ENCODE measurements at regions not wholly inside any gene's neighbourhood (a gene's known extent, or its start where the extent isn't known, plus 50 kb on each side); places are given as distances from the start of the nearest gene placed in this dataset.
A peak's percentile ranks its signal among the peaks of the same experiment; 100 is the strongest.
"Not testable (repeated sequence)": the region's sequence is repeated elsewhere in the genome, so short reads cannot be mapped to it uniquely, and the experiment has no call there.

GRCh38 chr4:179066254-179066653 is 1624.0 kb upstream of the AGA start:
- H3K36me3 ChIP-seq (ENCODE audit: control insufficient read depth, insufficient read depth, low read length); H3K27ac ChIP-seq (ENCODE audit: low read depth, low read length); H3K4me3 ChIP-seq (ENCODE audit: low read depth, low read length); H3K4me1 ChIP-seq (ENCODE audit: control insufficient read depth, insufficient read depth, low read length); DNase-seq (ENCODE audit: low read depth in 4 of 6, low spot score in 6 of 6); H3K27me3 ChIP-seq (ENCODE audit: control insufficient read depth, insufficient read depth, low read length); H3K9me3 ChIP-seq (ENCODE audit: control insufficient read depth, insufficient read depth, low read length): not testable (repeated sequence)
- 98% methylated on average over 11 of the region's 12 CpGs for WGBS (ENCODE audit: insufficient coverage)

- H3K4me1 ChIP-seq (ENCODE audit: control insufficient read depth, insufficient read depth, low read length), result no peaks in the 10 kb centered on the region
- no peaks in the 10 kb centered on the region for H3K9me3 ChIP-seq (ENCODE audit: control insufficient read depth, insufficient read depth, low read length)
- DNase-seq (ENCODE audit: low read depth in 4 of 6, low spot score in 6 of 6), result peak in 2 of 6 donors; percentile 9 to 71
- no peaks in the 10 kb centered on the region for H3K36me3 ChIP-seq (ENCODE audit: control insufficient read depth, insufficient read depth, low read length)
- H3K27ac ChIP-seq (ENCODE audit: low read depth, low read length), result no peak overlapping the region
- no peak overlapping the region for H3K4me3 ChIP-seq (ENCODE audit: low read depth, low read length)
- 100% methylated on average over 1 of the region's 2 CpGs for WGBS (ENCODE audit: insufficient coverage)
- H3K27me3 ChIP-seq (ENCODE audit: control insufficient read depth, insufficient read depth, low read length), result no peaks in the 10 kb centered on the region
Observed at GRCh38 chr4:179071131-179071530, 1628.9 kb upstream of the AGA start.

GRCh38 chr4:179076865-179077264 is 1634.6 kb upstream of the AGA start:
- Histone ChIP-seq H3K27me3 (ENCODE audit: control insufficient read depth, insufficient read depth, low read length) (no peaks in the 10 kb centered on the region), H3K4me1 (ENCODE audit: control insufficient read depth, insufficient read depth, low read length) (no peaks in the 10 kb centered on the region), H3K9me3 (ENCODE audit: control insufficient read depth, insufficient read depth, low read length) (no peaks in the 10 kb centered on the region), H3K36me3 (ENCODE audit: control insufficient read depth, insufficient read depth, low read length) (no peaks in the 10 kb centered on the region), H3K27ac (ENCODE audit: low read depth, low read length) (no peak overlapping the region), H3K4me3 (ENCODE audit: low read depth, low read length) (no peak overlapping the region)
- DNase-seq (ENCODE audit: low read depth in 4 of 6, low spot score in 6 of 6), result no peak
- WGBS (ENCODE audit: insufficient coverage), result 92% methylated on average over 12 of the region's 14 CpGs

DNA sequence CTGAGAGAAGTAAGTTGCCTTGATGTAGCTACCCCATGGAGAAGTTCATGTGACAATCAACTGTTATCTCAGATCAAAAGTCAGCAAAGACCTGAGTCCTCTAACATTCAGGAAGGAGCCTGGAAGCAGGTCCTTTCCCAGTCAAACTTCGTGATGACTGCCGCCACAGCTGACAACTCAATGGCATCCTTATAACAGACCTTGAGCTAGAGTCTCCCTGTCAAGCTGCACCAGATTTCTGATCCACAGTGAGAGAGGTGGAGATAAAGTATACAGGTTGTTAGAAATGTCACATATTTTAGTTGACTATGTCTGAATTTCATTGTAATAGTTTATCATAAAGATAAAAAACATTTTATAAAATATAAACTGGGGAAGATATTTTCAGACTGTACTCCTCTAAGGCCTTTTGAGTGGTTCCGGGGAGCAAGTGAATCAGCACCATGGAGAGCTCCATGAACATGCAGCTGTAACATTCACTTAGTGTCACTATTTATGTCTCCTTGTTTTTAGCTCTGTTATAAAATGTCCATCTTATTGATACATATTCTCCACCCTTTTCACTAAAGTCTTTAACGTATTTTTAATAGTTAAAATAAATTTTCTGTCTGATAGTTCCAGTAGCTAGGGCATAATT is 1653.5 kb upstream of the AGA start:
- peak in 4 of 6 donors; percentile 17 to 61 (median 26) for DNase-seq (ENCODE audit: low read depth in 4 of 6, low spot score in 6 of 6)
- H3K9me3 ChIP-seq (ENCODE audit: control insufficient read depth, insufficient read depth, low read length), result peaks cover 2% of the 10 kb centered on the region
- WGBS (ENCODE audit: insufficient coverage), result 40% methylated on average over 2 of the region's 4 CpGs

DNA sequence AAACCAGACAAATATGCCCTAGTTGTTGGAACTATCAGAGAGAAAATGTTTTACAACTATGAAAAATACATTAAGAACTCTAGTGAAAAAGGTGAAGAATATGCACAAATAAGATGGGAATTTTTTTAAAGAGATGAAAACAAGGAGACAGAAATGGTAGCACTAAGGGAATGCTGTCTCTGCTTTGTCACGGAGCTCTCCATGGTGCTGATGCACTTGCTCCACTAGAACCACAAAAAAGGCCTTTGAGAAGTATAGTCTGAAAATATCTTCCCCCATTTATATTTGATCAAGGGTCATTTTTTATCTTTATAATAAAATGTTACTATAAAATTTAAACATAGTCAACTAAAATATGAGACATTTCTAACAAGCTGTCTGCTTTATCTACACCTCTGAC is 1655.5 kb upstream of the AGA start:
- Histone ChIP-seq H3K4me3 (ENCODE audit: low read depth, low read length) (no peak overlapping the region), H3K36me3 (ENCODE audit: control insufficient read depth, insufficient read depth, low read length) (no peaks in the 10 kb centered on the region), H3K27me3 (ENCODE audit: control insufficient read depth, insufficient read depth, low read length) (no peaks in the 10 kb centered on the region), H3K4me1 (ENCODE audit: control insufficient read depth, insufficient read depth, low read length) (no peaks in the 10 kb centered on the region), H3K27ac (ENCODE audit: low read depth, low read length) (no peak overlapping the region), H3K9me3 (ENCODE audit: control insufficient read depth, insufficient read depth, low read length) (peaks cover 2% of the 10 kb centered on the region)
- no CpG with 5 or more reads among the region's 1 CpG for WGBS (ENCODE audit: insufficient coverage)
- peak in 3 of 6 donors; percentile 19 to 35 (median 28) for DNase-seq (ENCODE audit: low read depth in 4 of 6, low spot score in 6 of 6)

More for the DNA sequence above, 1653.5 kb upstream of the AGA start:
- no peaks in the 10 kb centered on the region for H3K27me3 ChIP-seq (ENCODE audit: control insufficient read depth, insufficient read depth, low read length)
- no peaks in the 10 kb centered on the region for H3K36me3 ChIP-seq (ENCODE audit: control insufficient read depth, insufficient read depth, low read length)
- no peak overlapping the region for H3K4me3 ChIP-seq (ENCODE audit: low read depth, low read length)
- no peaks in the 10 kb centered on the region for H3K4me1 ChIP-seq (ENCODE audit: control insufficient read depth, insufficient read depth, low read length)
- no peak overlapping the region for H3K27ac ChIP-seq (ENCODE audit: low read depth, low read length)

DNA sequence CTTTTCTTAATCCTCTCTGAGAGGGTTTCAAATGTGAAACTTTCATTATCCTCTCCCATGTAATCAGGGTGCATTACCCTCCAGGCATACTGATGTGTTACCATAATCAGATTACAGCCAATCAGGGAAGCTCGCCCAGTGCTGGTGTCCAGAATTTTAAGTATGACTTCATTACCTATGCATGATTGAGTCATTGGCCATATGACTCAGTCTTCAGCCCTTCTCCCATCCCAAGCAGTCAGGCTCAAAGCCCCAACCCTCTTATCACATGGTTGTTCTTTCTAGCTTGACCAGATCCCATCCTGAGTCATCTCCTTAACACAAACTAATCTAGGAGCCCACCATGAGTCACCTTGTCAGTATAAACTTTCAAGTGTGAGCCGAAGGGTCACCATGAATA is 1668.1 kb upstream of the AGA start:
- 100% methylated on average over 2 of the region's 2 CpGs for WGBS (ENCODE audit: insufficient coverage)
- DNase-seq (ENCODE audit: low read depth in 4 of 6, low spot score in 6 of 6), result no peak

GRCh38 chr4:179110816-179111215 is 1668.6 kb upstream of the AGA start:
- Histone ChIP-seq H3K27ac (ENCODE audit: low read depth, low read length) (no peak overlapping the region), H3K9me3 (ENCODE audit: control insufficient read depth, insufficient read depth, low read length) (no peaks in the 10 kb centered on the region)
- WGBS (ENCODE audit: insufficient coverage), result no CpG with 5 or more reads among the region's 2 CpGs

More for the DNA sequence above, 1668.1 kb upstream of the AGA start:
- Histone ChIP-seq H3K36me3 (ENCODE audit: control insufficient read depth, insufficient read depth, low read length) (no peaks in the 10 kb centered on the region), H3K4me3 (ENCODE audit: low read depth, low read length) (no peak overlapping the region), H3K27ac (ENCODE audit: low read depth, low read length) (no peak overlapping the region), H3K27me3 (ENCODE audit: control insufficient read depth, insufficient read depth, low read length) (no peaks in the 10 kb centered on the region), H3K4me1 (ENCODE audit: control insufficient read depth, insufficient read depth, low read length) (no peaks in the 10 kb centered on the region), H3K9me3 (ENCODE audit: control insufficient read depth, insufficient read depth, low read length) (no peaks in the 10 kb centered on the region)

GRCh38 chr4:179112441-179113170 is 1670.4 kb upstream of the AGA start:
- Histone ChIP-seq H3K4me3 (ENCODE audit: low read depth, low read length) (no peak overlapping the region), H3K27me3 (ENCODE audit: control insufficient read depth, insufficient read depth, low read length) (no peaks in the 10 kb centered on the region), H3K27ac (ENCODE audit: low read depth, low read length) (no peak overlapping the region), H3K36me3 (ENCODE audit: control insufficient read depth, insufficient read depth, low read length) (no peaks in the 10 kb centered on the region), H3K4me1 (ENCODE audit: control insufficient read depth, insufficient read depth, low read length) (no peaks in the 10 kb centered on the region), H3K9me3 (ENCODE audit: control insufficient read depth, insufficient read depth, low read length) (no peaks in the 10 kb centered on the region)
- 80% methylated on average over 1 of the region's 5 CpGs for WGBS (ENCODE audit: insufficient coverage)
- DNase-seq (ENCODE audit: low read depth in 4 of 6, low spot score in 6 of 6), result no peak

More at GRCh38 chr4:179110816-179111215, 1668.6 kb upstream of the AGA start:
- Histone ChIP-seq H3K36me3 (ENCODE audit: control insufficient read depth, insufficient read depth, low read length) (no peaks in the 10 kb centered on the region), H3K4me3 (ENCODE audit: low read depth, low read length) (no peak overlapping the region), H3K27me3 (ENCODE audit: control insufficient read depth, insufficient read depth, low read length) (no peaks in the 10 kb centered on the region), H3K4me1 (ENCODE audit: control insufficient read depth, insufficient read depth, low read length) (no peaks in the 10 kb centered on the region)
- no peak for DNase-seq (ENCODE audit: low read depth in 4 of 6, low spot score in 6 of 6)

DNA sequence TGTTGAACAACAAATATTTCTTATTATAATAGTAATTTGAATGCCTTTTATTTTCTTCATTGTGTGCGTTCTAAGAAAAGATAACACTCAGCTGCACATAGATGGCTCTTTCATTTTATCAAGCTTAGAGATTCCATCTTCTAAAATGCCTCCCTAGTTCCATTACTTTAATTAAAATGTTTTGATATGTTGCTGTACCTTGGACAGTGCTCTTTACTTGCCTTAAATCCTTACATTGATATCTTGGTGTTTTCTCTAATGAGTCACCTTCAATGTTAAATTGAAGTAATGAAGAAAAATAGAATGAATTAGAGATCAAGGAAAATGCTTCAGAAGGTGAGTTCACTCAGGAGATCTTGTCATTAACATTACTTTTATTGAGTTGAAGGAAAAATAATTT is 1672.4 kb upstream of the AGA start:
- Histone ChIP-seq H3K4me3 (ENCODE audit: low read depth, low read length) (no peak overlapping the region), H3K4me1 (ENCODE audit: control insufficient read depth, insufficient read depth, low read length) (no peaks in the 10 kb centered on the region), H3K27me3 (ENCODE audit: control insufficient read depth, insufficient read depth, low read length) (no peaks in the 10 kb centered on the region), H3K36me3 (ENCODE audit: control insufficient read depth, insufficient read depth, low read length) (no peaks in the 10 kb centered on the region), H3K27ac (ENCODE audit: low read depth, low read length) (no peak overlapping the region), H3K9me3 (ENCODE audit: control insufficient read depth, insufficient read depth, low read length) (no peaks in the 10 kb centered on the region)
- DNase-seq (ENCODE audit: low read depth in 4 of 6, low spot score in 6 of 6), result peak in 1 of 6 donors; percentile 17
- no CpG with 5 or more reads among the region's 1 CpG for WGBS (ENCODE audit: insufficient coverage)

- peak in 2 of 6 donors; percentile 12 to 24 for DNase-seq (ENCODE audit: low read depth in 4 of 6, low spot score in 6 of 6)
- no peaks in the 10 kb centered on the region for H3K4me1 ChIP-seq (ENCODE audit: control insufficient read depth, insufficient read depth, low read length)
- H3K36me3 ChIP-seq (ENCODE audit: control insufficient read depth, insufficient read depth, low read length), result no peaks in the 10 kb centered on the region
- no peaks in the 10 kb centered on the region for H3K9me3 ChIP-seq (ENCODE audit: control insufficient read depth, insufficient read depth, low read length)
- no peak overlapping the region for H3K4me3 ChIP-seq (ENCODE audit: low read depth, low read length)
- H3K27ac ChIP-seq (ENCODE audit: low read depth, low read length), result no peak overlapping the region
- H3K27me3 ChIP-seq (ENCODE audit: control insufficient read depth, insufficient read depth, low read length), result no peaks in the 10 kb centered on the region
- no CpG with 5 or more reads among the region's 2 CpGs for WGBS (ENCODE audit: insufficient coverage)
Observed at GRCh38 chr4:179116011-179116410, 1673.8 kb upstream of the AGA start.

All from spinal cord (tissue), 9 donors.